ENCODE measurements at regions not wholly inside any gene's neighbourhood (a gene's known extent, or its start where the extent isn't known, plus 50 kb on each side); places are given as distances from the start of the nearest gene placed in this dataset.

GRCh38 chr5:143680672-143681259, 131.2 kb upstream of the HMHB1 start:
- no peaks in the 10 kb centered on the region for H3K36me3 ChIP-seq (ENCODE audit: insufficient read depth, low read length)
- H3K4me3 ChIP-seq (ENCODE audit: low read length), result no peak overlapping the region
- peak overlapping the region; percentile 30 for H2AFZ ChIP-seq (ENCODE audit: low read depth, low read length)
- no peaks in the 10 kb centered on the region for H3K9me3 ChIP-seq (ENCODE audit: low read length)
- no peaks in the 10 kb centered on the region for H3K4me1 ChIP-seq (ENCODE audit: insufficient read depth, low read length)
- H3K27me3 ChIP-seq (ENCODE audit: insufficient read depth, low read length), result no peaks in the 10 kb centered on the region

DNA sequence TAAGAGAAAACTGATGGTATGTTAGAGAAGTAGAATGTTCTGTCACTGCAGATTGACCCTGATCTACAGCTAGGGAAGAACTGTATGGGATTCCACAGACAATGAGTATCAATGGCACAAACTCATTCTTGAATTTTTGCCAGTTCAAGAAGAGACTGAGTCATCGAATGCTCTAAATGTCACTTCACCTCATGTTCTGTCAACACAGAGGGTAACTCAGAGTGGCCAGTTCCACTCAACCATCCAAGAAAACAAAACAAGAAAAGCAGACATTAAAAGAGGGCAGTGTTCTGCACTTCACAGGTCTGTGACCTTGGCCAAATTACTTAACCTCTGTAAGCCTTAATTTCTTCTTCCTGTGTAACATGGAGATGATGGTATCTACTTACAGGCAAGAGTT, 132.2 kb upstream of the HMHB1 start:
- H3K4me1 ChIP-seq (ENCODE audit: insufficient read depth, low read length), result no peaks in the 10 kb centered on the region
- no peak overlapping the region for H2AFZ ChIP-seq (ENCODE audit: low read depth, low read length)
- H3K27me3 ChIP-seq (ENCODE audit: insufficient read depth, low read length), result no peaks in the 10 kb centered on the region
- no peaks in the 10 kb centered on the region for H3K36me3 ChIP-seq (ENCODE audit: insufficient read depth, low read length)
- H3K4me3 ChIP-seq (ENCODE audit: low read length), result no peak overlapping the region
- H3K9me3 ChIP-seq (ENCODE audit: low read length), result no peaks in the 10 kb centered on the region

GRCh38 chr5:143678148-143678905, 133.6 kb upstream of the HMHB1 start:
- Histone ChIP-seq H3K36me3 (ENCODE audit: insufficient read depth, low read length) (no peaks in the 10 kb centered on the region), H3K9me3 (ENCODE audit: low read length) (no peaks in the 10 kb centered on the region), H3K4me3 (ENCODE audit: low read length) (no peak overlapping the region), H2AFZ (ENCODE audit: low read depth, low read length) (no peak overlapping the region), H3K4me1 (ENCODE audit: insufficient read depth, low read length) (no peaks in the 10 kb centered on the region), H3K27me3 (ENCODE audit: insufficient read depth, low read length) (no peaks in the 10 kb centered on the region)

DNA sequence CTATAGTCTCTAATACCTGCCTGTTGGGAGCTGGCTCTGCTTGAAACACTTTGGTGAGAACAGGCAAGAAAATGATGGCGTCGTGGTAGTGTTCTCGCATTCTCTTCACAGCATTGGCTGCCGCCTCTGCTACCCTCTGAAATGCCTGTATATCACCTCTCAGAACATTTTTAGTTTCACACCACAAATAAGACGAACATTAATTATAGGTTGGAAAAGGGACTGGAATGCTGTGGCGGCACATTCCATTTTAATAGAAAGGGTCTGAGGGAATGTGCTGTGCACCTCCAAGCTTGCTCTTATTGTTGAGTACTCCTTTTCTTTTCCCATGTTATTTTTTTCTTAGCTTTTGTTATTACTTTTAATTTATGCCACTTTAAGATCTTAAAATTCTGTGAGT, 134.6 kb upstream of the HMHB1 start:
- Histone ChIP-seq H3K27me3 (ENCODE audit: insufficient read depth, low read length) (no peaks in the 10 kb centered on the region), H3K4me3 (ENCODE audit: low read length) (no peak overlapping the region), H3K4me1 (ENCODE audit: insufficient read depth, low read length) (no peaks in the 10 kb centered on the region), H2AFZ (ENCODE audit: low read depth, low read length) (no peak overlapping the region), H3K9me3 (ENCODE audit: low read length) (no peaks in the 10 kb centered on the region), H3K36me3 (ENCODE audit: insufficient read depth, low read length) (no peaks in the 10 kb centered on the region)

GRCh38 chr5:143676802-143677201, 135.2 kb upstream of the HMHB1 start:
- H3K4me1 ChIP-seq (ENCODE audit: insufficient read depth, low read length), result no peaks in the 10 kb centered on the region
- no peaks in the 10 kb centered on the region for H3K27me3 ChIP-seq (ENCODE audit: insufficient read depth, low read length)
- H3K9me3 ChIP-seq (ENCODE audit: low read length), result no peaks in the 10 kb centered on the region
- no peak overlapping the region for H3K4me3 ChIP-seq (ENCODE audit: low read length)
- H3K36me3 ChIP-seq (ENCODE audit: insufficient read depth, low read length), result no peaks in the 10 kb centered on the region
- no peak overlapping the region for H2AFZ ChIP-seq (ENCODE audit: low read depth, low read length)

GRCh38 chr5:143674469-143674786, 137.5 kb upstream of the HMHB1 start:
- H3K4me1 ChIP-seq (ENCODE audit: insufficient read depth, low read length), result no peaks in the 10 kb centered on the region
- no peaks in the 10 kb centered on the region for H3K9me3 ChIP-seq (ENCODE audit: low read length)
- H3K36me3 ChIP-seq (ENCODE audit: insufficient read depth, low read length), result no peaks in the 10 kb centered on the region
- no peaks in the 10 kb centered on the region for H3K27me3 ChIP-seq (ENCODE audit: insufficient read depth, low read length)
- H2AFZ ChIP-seq (ENCODE audit: low read depth, low read length), result no peak overlapping the region
- H3K4me3 ChIP-seq (ENCODE audit: low read length), result no peak overlapping the region

- no peaks in the 10 kb centered on the region for H3K9me3 ChIP-seq (ENCODE audit: low read length)
- H2AFZ ChIP-seq (ENCODE audit: low read depth, low read length), result no peak overlapping the region
- H3K4me1 ChIP-seq (ENCODE audit: insufficient read depth, low read length), result no peaks in the 10 kb centered on the region
- H3K36me3 ChIP-seq (ENCODE audit: insufficient read depth, low read length), result no peaks in the 10 kb centered on the region
- H3K4me3 ChIP-seq (ENCODE audit: low read length), result no peak overlapping the region
- H3K27me3 ChIP-seq (ENCODE audit: insufficient read depth, low read length), result no peaks in the 10 kb centered on the region
These were observed 138.1 kb upstream of the HMHB1 start for GRCh38 chr5:143673676-143674468.

- no peaks in the 10 kb centered on the region for H3K9me3 ChIP-seq (ENCODE audit: low read length)
- no peak overlapping the region for H2AFZ ChIP-seq (ENCODE audit: low read depth, low read length)
- H3K4me3 ChIP-seq (ENCODE audit: low read length), result no peak overlapping the region
- no peaks in the 10 kb centered on the region for H3K36me3 ChIP-seq (ENCODE audit: insufficient read depth, low read length)
- H3K27me3 ChIP-seq (ENCODE audit: insufficient read depth, low read length), result no peaks in the 10 kb centered on the region
- no peaks in the 10 kb centered on the region for H3K4me1 ChIP-seq (ENCODE audit: insufficient read depth, low read length)
These were observed 139.2 kb upstream of the HMHB1 start for GRCh38 chr5:143672806-143673205.

DNA sequence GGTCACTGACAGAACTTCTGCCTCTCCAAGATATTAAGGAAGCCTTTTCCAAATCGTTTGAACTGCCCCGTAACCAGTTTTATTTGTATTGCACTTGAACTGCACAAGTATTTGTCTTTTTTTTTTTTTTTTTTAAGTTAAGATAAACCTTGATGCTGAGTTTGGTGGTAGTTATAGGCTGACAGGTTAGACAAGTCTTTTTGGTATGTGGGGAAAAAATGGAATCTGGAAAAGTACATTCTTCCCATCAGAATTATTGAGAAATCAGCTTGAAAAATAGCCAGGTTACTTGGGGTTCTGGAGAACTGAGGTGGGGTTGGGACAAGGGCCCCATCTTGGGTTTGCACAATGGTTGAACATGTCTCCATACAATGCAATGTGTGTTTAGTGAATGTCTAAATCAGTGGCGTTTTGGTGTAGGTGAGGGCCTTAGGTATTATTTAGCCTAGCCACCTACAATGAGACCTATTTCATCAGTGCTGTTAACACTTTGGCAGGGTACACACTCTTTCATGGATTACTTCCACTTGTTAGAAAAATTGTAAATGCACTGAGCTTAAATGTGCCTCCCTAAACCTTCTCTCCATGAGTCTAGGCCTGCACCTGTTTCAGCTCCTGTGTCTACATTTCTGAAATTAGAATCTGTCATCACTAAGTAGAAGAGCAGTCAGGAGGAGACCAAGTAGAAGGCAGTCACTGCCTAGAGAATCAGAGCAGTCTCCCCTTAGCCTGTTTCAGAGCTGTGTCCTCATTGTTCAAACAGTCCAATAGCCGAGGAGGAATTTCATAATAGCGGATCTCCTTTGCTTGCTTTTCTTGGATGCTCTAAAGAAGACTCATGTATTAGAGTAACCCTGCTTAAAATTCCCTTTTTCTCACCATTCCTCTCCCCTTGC, 140.0 kb upstream of the HMHB1 start:
- Histone ChIP-seq H3K36me3 (ENCODE audit: insufficient read depth, low read length) (no peaks in the 10 kb centered on the region), H3K4me1 (ENCODE audit: insufficient read depth, low read length) (no peaks in the 10 kb centered on the region), H3K27me3 (ENCODE audit: insufficient read depth, low read length) (no peaks in the 10 kb centered on the region), H3K9me3 (ENCODE audit: low read length) (no peaks in the 10 kb centered on the region), H2AFZ (ENCODE audit: low read depth, low read length) (no peak overlapping the region), H3K4me3 (ENCODE audit: low read length) (no peak overlapping the region)

DNA sequence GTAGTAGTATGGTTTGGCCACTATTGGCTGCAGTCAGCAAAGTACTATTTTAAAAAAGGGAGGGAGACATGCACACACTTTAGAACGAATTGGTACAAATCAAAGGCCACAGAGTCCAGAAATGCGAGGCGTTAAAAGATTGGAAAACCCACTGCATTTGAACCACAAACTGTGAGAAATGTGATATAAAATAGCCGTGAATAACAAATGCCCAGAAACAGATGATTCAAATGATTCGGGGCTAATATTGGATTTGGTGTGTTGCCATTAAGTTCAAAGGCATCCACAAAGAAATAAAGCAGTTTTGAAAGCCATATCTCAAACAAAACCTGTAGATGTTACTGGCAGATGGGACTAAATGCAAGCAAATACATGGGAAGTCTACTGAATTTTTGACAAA, 140.9 kb upstream of the HMHB1 start:
- Histone ChIP-seq H3K9me3 (ENCODE audit: low read length) (no peaks in the 10 kb centered on the region), H3K27me3 (ENCODE audit: insufficient read depth, low read length) (no peaks in the 10 kb centered on the region), H3K36me3 (ENCODE audit: insufficient read depth, low read length) (no peaks in the 10 kb centered on the region), H2AFZ (ENCODE audit: low read depth, low read length) (no peak overlapping the region), H3K4me1 (ENCODE audit: insufficient read depth, low read length) (no peaks in the 10 kb centered on the region), H3K4me3 (ENCODE audit: low read length) (no peak overlapping the region)

DNA sequence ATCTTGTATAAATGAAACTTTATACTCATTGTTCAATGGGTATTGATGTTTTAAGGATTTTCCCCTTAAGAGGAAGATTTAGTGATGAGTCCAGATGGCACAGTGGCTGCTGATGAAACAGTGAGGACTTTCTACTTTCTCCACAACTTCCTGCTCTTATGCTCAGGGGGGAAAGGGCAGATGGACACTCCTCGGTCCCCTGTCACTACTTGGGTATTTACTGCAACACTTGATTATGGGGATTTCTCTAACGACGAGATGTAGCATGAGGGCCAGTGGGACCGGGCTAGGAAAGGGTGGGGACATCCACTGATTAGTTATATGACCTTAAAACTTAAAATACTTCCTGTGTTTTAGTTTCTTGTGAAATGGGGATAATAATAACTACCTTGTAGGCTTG, 146.1 kb upstream of the HMHB1 start:
- Histone ChIP-seq H3K9me3 (ENCODE audit: low read length) (no peaks in the 10 kb centered on the region), H3K4me1 (ENCODE audit: insufficient read depth, low read length) (no peaks in the 10 kb centered on the region), H3K27me3 (ENCODE audit: insufficient read depth, low read length) (no peaks in the 10 kb centered on the region), H3K36me3 (ENCODE audit: insufficient read depth, low read length) (no peaks in the 10 kb centered on the region), H2AFZ (ENCODE audit: low read depth, low read length) (no peak overlapping the region), H3K4me3 (ENCODE audit: low read length) (no peak overlapping the region)

- no peak overlapping the region for H2AFZ ChIP-seq (ENCODE audit: low read depth, low read length)
- H3K4me1 ChIP-seq (ENCODE audit: insufficient read depth, low read length), result no peaks in the 10 kb centered on the region
- no peak overlapping the region for H3K4me3 ChIP-seq (ENCODE audit: low read length)
- no peaks in the 10 kb centered on the region for H3K36me3 ChIP-seq (ENCODE audit: insufficient read depth, low read length)
- H3K27me3 ChIP-seq (ENCODE audit: insufficient read depth, low read length), result no peaks in the 10 kb centered on the region
- H3K9me3 ChIP-seq (ENCODE audit: low read length), result no peaks in the 10 kb centered on the region
These were observed 147.3 kb upstream of the HMHB1 start for GRCh38 chr5:143664623-143665022.

DNA sequence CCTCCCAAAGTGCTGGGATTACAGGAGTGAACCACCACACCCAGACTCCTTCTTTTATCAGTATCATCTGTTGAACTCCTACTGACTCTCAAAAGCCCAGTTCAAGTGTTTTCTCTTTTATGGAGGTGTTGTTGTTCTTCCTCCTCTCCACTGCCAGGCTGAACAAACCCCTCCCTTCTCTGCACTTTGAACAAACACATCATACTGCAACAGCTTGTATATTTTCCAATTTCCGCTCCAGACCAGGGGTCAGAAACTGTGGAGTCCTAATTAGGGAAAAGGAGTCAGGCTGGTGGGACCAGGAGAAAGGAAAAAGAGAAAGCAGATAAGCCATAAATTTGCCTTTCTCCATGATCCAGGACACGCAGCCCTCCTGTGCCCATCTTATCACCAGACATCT, 148.1 kb upstream of the HMHB1 start:
- H3K9me3 ChIP-seq (ENCODE audit: low read length), result no peaks in the 10 kb centered on the region
- no peaks in the 10 kb centered on the region for H3K27me3 ChIP-seq (ENCODE audit: insufficient read depth, low read length)
- H2AFZ ChIP-seq (ENCODE audit: low read depth, low read length), result no peak overlapping the region
- no peaks in the 10 kb centered on the region for H3K4me1 ChIP-seq (ENCODE audit: insufficient read depth, low read length)
- H3K36me3 ChIP-seq (ENCODE audit: insufficient read depth, low read length), result no peaks in the 10 kb centered on the region
- no peak overlapping the region for H3K4me3 ChIP-seq (ENCODE audit: low read length)

Measured in neuron (in vitro differentiated cells).